Esophagus squamous epithelium (tissue), 5 donors: ENCODE measurements at regions not wholly inside any gene's neighbourhood (a gene's known extent, or its start where the extent isn't known, plus 50 kb on each side); places are given as distances from the start of the nearest gene placed in this dataset.

Source experiments
- DNase-seq: peaks from one replicate; lab custom pipeline; 2025; lab: John Stamatoyannopoulos, UW
- H3K27ac ChIP-seq, 4 donors: fragments of 200-600 bp; sonication (generic); one replicate each; pipeline ENCODE4 v1.5.1; 2016 to 2019; ENCODE audit warnings: mild to moderate bottlenecking in 1 of 4
- H3K27me3 ChIP-seq, 4 donors: fragments of 200-600 bp; sonication (generic); 1 replicate in 3 of 4; 2 replicates in 1 of 4; pipeline versions ENCODE4 v1.5.1 to v1.6.0; 2017 to 2021; ENCODE audit warnings: antibody characterized with exemption in 1 of 4
- H3K36me3 ChIP-seq, 3 donors: fragments of 200-600 bp; sonication (generic); one replicate each; pipeline ENCODE4 v1.5.1; 2016 to 2019
- H3K4me1 ChIP-seq, 3 donors: fragments of 200-600 bp; sonication (generic); one replicate each; pipeline ENCODE4 v1.5.1; 2017 to 2019
- H3K4me3 ChIP-seq, 4 donors: fragments of 200-600 bp; sonication (generic); 1 replicate in 3 of 4; 2 replicates in 1 of 4; pipeline ENCODE4 v1.5.1; 2016 to 2019; ENCODE audit warnings: mild to moderate bottlenecking in 2 of 4, moderate library complexity in 1 of 4
- H3K9me3 ChIP-seq, 3 donors: fragments of 200-600 bp; sonication (generic); one replicate each; pipeline ENCODE4 v1.5.1; 2016 to 2019
- CTCF ChIP-seq, 6 experiments: fragments of 450-650 bp in 4 of 6; fragments of 200-600 bp in 2 of 6; sonication (generic) in 2 of 6; IDR thresholded peaks; one replicate each; pipeline ENCODE4 v1.5.1; 2016 to 2019; ENCODE audit warnings: antibody characterized with exemption in 6 of 6, mild to moderate bottlenecking in 4 of 6, moderate library complexity in 4 of 6
- POLR2A ChIP-seq, 4 donors: fragments of 450-650 bp; IDR thresholded peaks; one replicate each; pipeline ENCODE4 v1.6.1; 2017; ENCODE audit warnings: antibody characterized with exemption in 4 of 4, mild to moderate bottlenecking in 4 of 4, moderate library complexity in 3 of 4
- WGBS, 2 donors: methylation state at CpG; one replicate each; pipeline ENCODE4 v1.1.5; 2018; 5-methylcytosine and 5-hydroxymethylcytosine counted together
- intact Hi-C: fragments of 100-400 bp; cut with DNase I; formaldehyde crosslinking; loops from one replicate; pipeline ENCODE4 v1.15.0; 2022
- donor health status: DM: yes; HTN: yes; CAD: no.

GRCh38 chr22:34914846-34915245 lies 151.1 kb upstream of the ISX start:
- Histone ChIP-seq H3K27ac (no peak overlapping the region), H3K4me1 (no peaks in the 10 kb centered on the region), H3K36me3 (no peaks in the 10 kb centered on the region), H3K4me3 (no peak overlapping the region), H3K9me3 (no peaks in the 10 kb centered on the region), H3K27me3 (peaks cover 0 to 24% (median 0%) of the 10 kb centered on the region in 4 donors)
- intact Hi-C loops, result no loop called here
- DNase-seq, result no peak
- WGBS, 2 donors, result 70 to 84% methylated on average over 3 of the region's 3 CpGs
- TF ChIP-seq CTCF (IDR thresholded peaks at IDR 0.05) (no peak), POLR2A (IDR thresholded peaks at IDR 0.05) (no peak)

- Histone ChIP-seq H3K27me3 (peaks cover 0 to 12% (median 0%) of the 10 kb centered on the region in 4 donors), H3K27ac (no peak overlapping the region), H3K4me3 (no peak overlapping the region), H3K9me3 (no peaks in the 10 kb centered on the region), H3K36me3 (no peaks in the 10 kb centered on the region), H3K4me1 (no peaks in the 10 kb centered on the region)
- intact Hi-C loops, result no loop called here
- WGBS, 2 donors, result 49 to 70% methylated on average over 5 of the region's 5 CpGs
- no peak for DNase-seq
- TF ChIP-seq CTCF (IDR thresholded peaks at IDR 0.05), result no peak
- TF ChIP-seq POLR2A (IDR thresholded peaks at IDR 0.05), result no peak
Observed at GRCh38 chr22:34917239-34917638, 148.7 kb upstream of the ISX start.

GRCh38 chr22:34931026-34931425 lies 134.9 kb upstream of the ISX start:
- no peak for DNase-seq
- Histone ChIP-seq H3K4me1 (no peaks in the 10 kb centered on the region), H3K27me3 (peaks cover 0 to 9% (median 0%) of the 10 kb centered on the region in 4 donors), H3K4me3 (no peak overlapping the region), H3K9me3 (peaks cover 0 to 3% (median 0%) of the 10 kb centered on the region in 3 donors), H3K27ac (no peak overlapping the region), H3K36me3 (no peaks in the 10 kb centered on the region)
- intact Hi-C loops, result no loop called here
- 68 to 74% methylated on average over 4 of the region's 4 CpGs for WGBS, 2 donors
- no peak for TF ChIP-seq POLR2A (IDR thresholded peaks at IDR 0.05)
- TF ChIP-seq CTCF (IDR thresholded peaks at IDR 0.05), result no peak

- WGBS, 2 donors, result 60 to 71% methylated on average over 5 of the region's 5 CpGs
- Histone ChIP-seq H3K4me1 (no peaks in the 10 kb centered on the region), H3K36me3 (no peaks in the 10 kb centered on the region), H3K27ac (no peak overlapping the region), H3K27me3 (peaks cover 0 to 9% (median 0%) of the 10 kb centered on the region in 4 donors), H3K9me3 (no peaks in the 10 kb centered on the region), H3K4me3 (no peak overlapping the region)
- intact Hi-C loops, result no loop called here
- no peak for TF ChIP-seq CTCF (IDR thresholded peaks at IDR 0.05)
- TF ChIP-seq POLR2A (IDR thresholded peaks at IDR 0.05), result no peak
- no peak for DNase-seq
Observed at GRCh38 chr22:34934261-34934660, 131.7 kb upstream of the ISX start.

- TF ChIP-seq CTCF (IDR thresholded peaks at IDR 0.05) (no peak), POLR2A (IDR thresholded peaks at IDR 0.05) (no peak)
- Histone ChIP-seq H3K27ac (no peak overlapping the region), H3K4me1 (no peaks in the 10 kb centered on the region), H3K27me3 (peaks cover 0 to 4% (median 0%) of the 10 kb centered on the region in 4 donors), H3K4me3 (no peak overlapping the region), H3K9me3 (no peaks in the 10 kb centered on the region), H3K36me3 (no peaks in the 10 kb centered on the region)
- intact Hi-C loops, result no loop called here
- DNase-seq, result no peak
- WGBS, 2 donors, result 62 to 74% methylated on average over 2 of the region's 2 CpGs
Observed at GRCh38 chr22:34943830-34944229, 122.1 kb upstream of the ISX start.
